GM18868 (cell line): ENCODE measurements at regions not wholly inside any gene's neighbourhood (a gene's known extent, or its start where the extent isn't known, plus 50 kb on each side); places are given as distances from the start of the nearest gene placed in this dataset.
A peak's percentile ranks its signal among the peaks of the same experiment; 100 is the strongest.
"Not testable (repeated sequence)": the region's sequence is repeated elsewhere in the genome, so short reads cannot be mapped to it uniquely, and the experiment has no call there.

Experiments used
- ATAC-seq: cut with Tn5 transposase; IDR thresholded peaks from one replicate; pipeline ENCODE4 v1.9.1; 2021; ENCODE audit warnings: mild to moderate bottlenecking, moderate library complexity; ENCODE audit not compliant: unreplicated experiment

- not testable (repeated sequence) for ATAC-seq
These were observed 67.3 kb upstream of the EZR start for GRCh38 chr6:158886346-158886977.

GRCh38 chr6:158881884-158882283, 62.7 kb upstream of the EZR start:
- ATAC-seq = not testable (repeated sequence)

DNA sequence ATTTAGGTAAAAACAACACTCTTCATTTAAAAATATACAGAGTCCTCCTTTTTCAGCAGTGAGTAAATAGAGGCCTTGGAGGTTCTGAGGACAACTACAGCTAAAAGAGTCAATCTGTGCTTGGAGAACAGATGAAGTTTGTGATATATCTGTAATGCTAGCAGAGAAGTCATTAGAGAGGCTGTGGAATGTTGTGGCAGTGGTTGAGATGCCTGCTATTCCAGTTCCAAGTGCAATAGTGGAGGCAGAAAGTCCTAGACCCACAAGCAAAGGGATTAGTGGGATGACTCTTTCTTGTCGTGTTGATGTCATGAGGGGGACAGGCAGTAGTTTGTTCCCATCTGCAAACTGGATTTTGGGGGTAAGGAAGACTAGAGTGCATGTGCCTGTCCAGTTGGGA, 62.1 kb upstream of the EZR start:
- not testable (repeated sequence) for ATAC-seq

- ATAC-seq = no peak
These were observed 60.0 kb upstream of the EZR start for GRCh38 chr6:158879180-158879579.

- ATAC-seq = no peak
These were observed 58.5 kb upstream of the EZR start for GRCh38 chr6:158877716-158878115.

- no peak for ATAC-seq
These were observed 57.7 kb upstream of the EZR start for GRCh38 chr6:158876886-158877285.

- ATAC-seq = no peak
These were observed 51.4 kb upstream of the EZR start for GRCh38 chr6:158870649-158870957.

GRCh38 chr6:158869826-158870648, 50.9 kb upstream of the EZR start:
- peak; percentile 92 for ATAC-seq

- peak; percentile 67 for ATAC-seq
These were observed 50.0 kb upstream of the EZR start for GRCh38 chr6:158868890-158869825.
